ENCODE measurements at regions not wholly inside any gene's neighbourhood (a gene's known extent, or its start where the extent isn't known, plus 50 kb on each side); places are given as distances from the start of the nearest gene placed in this dataset.
"Not testable (repeated sequence)": the region's sequence is repeated elsewhere in the genome, so short reads cannot be mapped to it uniquely, and the experiment has no call there.

DNA sequence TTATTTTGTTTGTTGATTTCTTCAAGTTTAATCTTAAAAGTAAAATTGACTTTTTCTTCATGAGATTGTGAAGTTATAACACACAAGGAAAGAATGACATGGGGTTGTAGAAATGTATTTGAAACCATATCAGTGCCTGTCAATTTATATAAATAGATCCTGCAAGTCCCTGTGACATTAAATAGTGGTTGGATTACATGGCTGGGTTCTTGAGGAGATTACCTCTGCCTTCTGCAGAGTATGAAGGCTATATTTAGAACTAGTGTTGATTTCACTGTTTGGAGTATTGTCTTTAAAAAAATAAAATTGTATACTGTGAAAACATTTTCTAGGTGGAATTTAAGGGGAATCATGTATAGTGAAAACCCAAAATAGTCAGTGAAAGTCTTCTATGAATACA, 385.8 kb upstream of the SMIM30 start:
- H3K27ac ChIP-seq = no peak overlapping the region
- no peak for DNase-seq
- H3K27me3 ChIP-seq = no peaks in the 10 kb centered on the region
- intact Hi-C loops (cut with DNase I; ENCODE audit: low total_unique reads) = no loop called here
- H3K4me3 ChIP-seq = no peak overlapping the region
- H3K4me1 ChIP-seq = no peaks in the 10 kb centered on the region
- H3K36me3 ChIP-seq = no peaks in the 10 kb centered on the region
- H3K9me3 ChIP-seq = no peaks in the 10 kb centered on the region
- TF ChIP-seq POLR2A (IDR thresholded peaks at IDR 0.05) (no peak), CTCF (IDR thresholded peaks at IDR 0.05) (no peak)

GRCh38 chr7:113496586-113496985, 378.2 kb upstream of the SMIM30 start:
- intact Hi-C loops (cut with DNase I; ENCODE audit: low total_unique reads); H3K36me3 ChIP-seq: not testable (repeated sequence)

DNA sequence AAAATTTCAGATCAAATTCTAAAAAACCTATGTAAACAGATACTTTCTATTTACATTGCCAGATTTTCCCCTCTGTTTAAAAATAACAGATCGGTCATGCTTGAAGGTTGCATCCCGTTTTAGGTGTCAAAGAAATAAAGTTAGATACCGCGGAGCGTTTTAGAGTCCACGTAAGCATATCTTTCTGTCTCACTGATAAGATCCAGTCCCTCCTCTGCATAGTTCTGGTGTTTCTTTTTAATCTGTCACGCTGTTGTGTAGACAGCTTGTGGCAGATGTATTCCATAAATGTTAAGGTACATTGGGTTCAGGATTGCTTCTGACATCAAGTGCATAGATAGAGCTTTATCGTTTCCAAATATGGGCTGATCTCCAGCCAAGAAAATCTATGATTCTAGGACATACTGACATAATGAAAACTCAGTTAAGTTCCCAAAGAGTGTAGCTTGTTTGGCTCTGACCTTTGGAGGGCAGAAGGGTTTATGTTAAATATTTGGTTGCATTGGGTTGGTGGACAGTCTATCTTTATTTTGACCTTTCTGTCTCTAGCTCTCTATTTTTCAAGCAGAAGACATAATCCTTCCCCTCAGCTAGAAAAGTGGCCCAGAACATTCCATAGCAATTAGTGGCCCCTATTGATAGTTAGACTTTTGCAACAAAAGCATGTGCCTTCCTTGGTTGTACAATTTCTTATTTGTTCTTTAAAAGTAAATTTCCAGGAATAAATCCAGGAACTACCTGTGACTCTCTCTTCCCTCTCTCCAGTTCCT, 376.6 kb upstream of the SMIM30 start:
- H3K27ac ChIP-seq; H3K36me3 ChIP-seq; H3K4me1 ChIP-seq; DNase-seq; H3K4me3 ChIP-seq; H3K9me3 ChIP-seq; intact Hi-C loops (cut with DNase I; ENCODE audit: low total_unique reads); H3K27me3 ChIP-seq: not testable (repeated sequence)

More at GRCh38 chr7:113496586-113496985, 378.2 kb upstream of the SMIM30 start:
- H3K9me3 ChIP-seq, DNase-seq, H3K27me3 ChIP-seq, H3K4me3 ChIP-seq, H3K27ac ChIP-seq, H3K4me1 ChIP-seq: not testable (repeated sequence)

GRCh38 chr7:113491305-113491704, 373.0 kb upstream of the SMIM30 start:
- intact Hi-C loops (cut with DNase I; ENCODE audit: low total_unique reads) = no loop called here
- H3K4me3 ChIP-seq = no peak overlapping the region
- TF ChIP-seq CTCF (IDR thresholded peaks at IDR 0.05) (no peak), POLR2A (IDR thresholded peaks at IDR 0.05) (no peak)

DNA sequence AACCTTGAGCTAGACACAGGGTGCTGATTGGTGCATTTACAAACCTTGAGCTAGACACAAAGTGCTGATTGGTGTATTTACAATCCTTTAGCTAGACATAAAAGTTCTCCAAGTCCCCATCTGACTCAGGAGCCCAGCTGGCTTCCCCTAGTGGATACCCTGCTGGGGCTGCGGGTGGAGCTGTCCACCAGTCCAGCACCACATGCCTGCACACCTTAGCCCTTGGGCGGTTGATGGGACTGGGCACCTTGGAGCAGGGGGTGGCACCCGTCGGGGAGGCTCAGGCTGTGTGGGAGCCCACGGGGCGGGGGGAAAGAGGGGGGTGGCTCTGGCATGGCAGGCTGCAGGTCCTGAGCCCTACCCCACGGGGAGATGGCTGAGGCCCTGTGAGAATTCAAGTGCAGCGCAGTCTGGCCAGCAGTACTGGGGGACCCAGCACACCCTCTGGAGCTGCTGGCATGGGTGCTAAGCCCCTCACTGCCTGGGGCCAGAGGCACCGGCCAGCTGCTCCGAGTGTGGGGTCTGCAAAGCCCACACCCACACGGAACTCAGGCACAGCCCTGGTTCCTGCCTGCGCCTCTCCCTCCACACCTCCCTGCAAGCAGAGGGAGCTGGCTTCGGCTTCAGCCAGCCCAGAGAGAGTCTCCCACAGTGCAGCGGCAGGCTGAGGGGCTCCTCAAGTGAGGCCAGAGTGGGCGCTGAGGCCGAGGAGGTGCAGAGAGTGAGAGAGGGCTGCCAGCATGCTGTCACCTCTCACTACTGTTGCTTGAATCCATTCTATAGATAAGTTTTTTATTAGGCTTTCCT, 369.8 kb upstream of the SMIM30 start:
- no peaks in the 10 kb centered on the region for H3K27me3 ChIP-seq
- peak in 1 of 2 donors; percentile 9 for DNase-seq
- intact Hi-C loops (cut with DNase I; ENCODE audit: low total_unique reads) = no loop called here
- TF ChIP-seq CTCF (IDR thresholded peaks at IDR 0.05) (no peak), POLR2A (IDR thresholded peaks at IDR 0.05) (no peak)
- no peaks in the 10 kb centered on the region for H3K4me1 ChIP-seq
- H3K36me3 ChIP-seq = no peaks in the 10 kb centered on the region
- no peak overlapping the region for H3K4me3 ChIP-seq
- H3K9me3 ChIP-seq = no peaks in the 10 kb centered on the region
- H3K27ac ChIP-seq = no peak overlapping the region

More at GRCh38 chr7:113491305-113491704, 373.0 kb upstream of the SMIM30 start:
- no peak for DNase-seq
- Histone ChIP-seq H3K36me3 (no peaks in the 10 kb centered on the region), H3K27me3 (no peaks in the 10 kb centered on the region), H3K4me1 (no peaks in the 10 kb centered on the region), H3K27ac (no peak overlapping the region), H3K9me3 (no peaks in the 10 kb centered on the region)

GRCh38 chr7:113486548-113486947, 368.2 kb upstream of the SMIM30 start:
- no peaks in the 10 kb centered on the region for H3K4me1 ChIP-seq
- no peaks in the 10 kb centered on the region for H3K36me3 ChIP-seq
- H3K4me3 ChIP-seq = no peak overlapping the region
- DNase-seq = no peak
- H3K9me3 ChIP-seq = no peaks in the 10 kb centered on the region
- TF ChIP-seq CTCF (IDR thresholded peaks at IDR 0.05) (no peak), POLR2A (IDR thresholded peaks at IDR 0.05) (no peak)
- no peak overlapping the region for H3K27ac ChIP-seq
- no peaks in the 10 kb centered on the region for H3K27me3 ChIP-seq
- intact Hi-C loops (cut with DNase I; ENCODE audit: low total_unique reads) = no loop called here

All from uterus (tissue), 3 donors.